OCI-LY7 (cell line): ENCODE measurements at regions not wholly inside any gene's neighbourhood (a gene's known extent, or its start where the extent isn't known, plus 50 kb on each side); places are given as distances from the start of the nearest gene placed in this dataset.
"Not testable (repeated sequence)": the region's sequence is repeated elsewhere in the genome, so short reads cannot be mapped to it uniquely, and the experiment has no call there.

Source experiments
- BruUV-seq: library from RNA; stranded (reverse); fragments of 400-500 nt; replicated peaks from 2 replicates; lab custom pipeline; 2021; lab: Mats Ljungman, UMichigan
- CTCF ChIA-PET: fragments of 300-600 bp; sonication (Branson Sonifier 250); formaldehyde crosslinking; loops from one replicate; lab custom pipeline; 2022; ENCODE audit warnings: antibody characterized with exemption; ENCODE audit not compliant: unreplicated experiment; lab: Charles Lee
- POLR2A ChIA-PET: fragments of 300-600 bp; sonication (Branson Sonifier 250); formaldehyde crosslinking; loops from one replicate; lab custom pipeline; 2022; ENCODE audit warnings: antibody characterized with exemption; lab: Charles Lee
- DNase-seq: peaks from one replicate; pipeline ENCODE4 v3.0.0-alpha.2; 2015; ENCODE audit warnings: low spot score
- H2AFZ ChIP-seq: fragments of 200-600 bp; sonication (generic), shearing (Covaris generic); 2 replicates; pipeline ENCODE4 v1.6.1; 2014; ENCODE audit warnings: mild to moderate bottlenecking, antibody characterized with exemption, low read length, moderate library complexity
- H3K27ac ChIP-seq: fragments of 200-600 bp; sonication (generic); 2 replicates; pipeline ENCODE4 v1.5.1; 2014; ENCODE audit warnings: mixed run types, low read depth, mild to moderate bottlenecking, moderate library complexity, low read length, inconsistent platforms; ENCODE audit not compliant: poor library complexity, severe bottlenecking
- H3K36me3 ChIP-seq: fragments of 200-600 bp; sonication (generic); 2 replicates; pipeline ENCODE4 v1.6.1; 2014; ENCODE audit warnings: mild to moderate bottlenecking, antibody characterized with exemption, low read length, moderate library complexity, mixed read lengths; ENCODE audit not compliant: insufficient read depth
- H3K4me1 ChIP-seq: fragments of 200-600 bp; sonication (generic); 2 replicates; pipeline ENCODE4 v1.5.1; 2014; ENCODE audit warnings: mild to moderate bottlenecking, low read length; ENCODE audit not compliant: insufficient read depth, poor library complexity, severe bottlenecking
- H3K4me2 ChIP-seq: fragments of 200-600 bp; sonication (generic); 2 replicates; pipeline ENCODE4 v1.6.1; 2014; ENCODE audit warnings: mild to moderate bottlenecking, low read length
- H3K4me3 ChIP-seq: fragments of 200-600 bp; sonication (generic); 2 replicates; pipeline ENCODE4 v1.5.1; 2014; ENCODE audit warnings: mild to moderate bottlenecking, low read depth, low read length; ENCODE audit not compliant: poor library complexity, severe bottlenecking
- H3K79me2 ChIP-seq: fragments of 200-600 bp; sonication (generic); 2 replicates; pipeline ENCODE4 v1.6.1; 2016; ENCODE audit warnings: low read depth, mild to moderate bottlenecking, low read length, moderate library complexity, mixed read lengths; ENCODE audit not compliant: insufficient read depth
- H3K9me2 ChIP-seq: fragments of 200-600 bp; sonication (generic); 2 replicates; pipeline ENCODE4 v1.6.1; 2016; ENCODE audit warnings: mild to moderate bottlenecking, low read length, mixed read lengths; ENCODE audit not compliant: insufficient read depth
- H3K9me3 ChIP-seq: fragments of 200-600 bp; sonication (generic); 2 replicates; pipeline ENCODE4 v1.6.1; 2014; ENCODE audit warnings: mild to moderate bottlenecking, mixed run types, low read length, mixed read lengths
- H4K20me1 ChIP-seq: fragments of 200-600 bp; sonication (generic); 2 replicates; pipeline ENCODE4 v1.6.1; 2014; ENCODE audit warnings: mild to moderate bottlenecking, antibody characterized with exemption, low read length, moderate library complexity, mixed read lengths; ENCODE audit not compliant: insufficient read depth
- EZH2phosphoT487 ChIP-seq: fragments of 200-600 bp; sonication (generic); IDR thresholded peaks from 2 replicates; pipeline ENCODE4 v1.6.1; 2018; ENCODE audit warnings: low read depth, borderline replicate concordance, mild to moderate bottlenecking, mixed run types, antibody characterized with exemption, low read length, moderate library complexity, mixed read lengths
- intact Hi-C: fragments of 100-400 bp; cut with micrococcal nuclease; formaldehyde crosslinking; loops from one replicate; pipeline ENCODE4 v1.10.0; 2022; ENCODE audit not compliant: unreplicated experiment
- TF ChIP-seq, protein P1 (sequence below): fragments of 200-600 bp; sonication (generic); conservative IDR thresholded peaks from 2 replicates; pipeline ENCODE4 v1.5.1; 2014; ENCODE audit warnings: mild to moderate bottlenecking, antibody characterized with exemption, low read length, moderate library complexity, mixed read lengths

DNA sequence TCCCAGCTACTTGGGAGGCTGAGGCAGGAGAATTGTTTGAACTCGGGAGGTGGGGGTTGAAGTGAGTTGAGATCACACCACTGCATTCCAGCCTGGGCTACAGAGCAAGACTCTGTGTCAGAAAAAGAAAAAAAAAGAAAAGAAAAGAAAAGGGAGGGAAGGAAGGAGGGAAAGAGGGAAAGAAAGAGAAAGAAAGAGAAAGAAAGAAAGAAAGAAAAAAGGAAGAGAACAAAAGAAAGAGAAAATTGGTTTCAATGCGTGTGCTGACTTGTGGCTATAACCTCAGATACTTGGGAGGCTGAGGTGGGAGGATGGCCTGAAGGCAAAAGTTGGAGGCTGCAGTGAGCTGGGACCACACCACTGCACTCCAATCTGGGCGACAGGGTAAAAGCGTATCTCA, 128.4 kb upstream of the TBX3 start:
- CTCF ChIA-PET = no interaction called here
- intact Hi-C loops = no loop called here
- H2AFZ ChIP-seq = no peak overlapping the region

DNA sequence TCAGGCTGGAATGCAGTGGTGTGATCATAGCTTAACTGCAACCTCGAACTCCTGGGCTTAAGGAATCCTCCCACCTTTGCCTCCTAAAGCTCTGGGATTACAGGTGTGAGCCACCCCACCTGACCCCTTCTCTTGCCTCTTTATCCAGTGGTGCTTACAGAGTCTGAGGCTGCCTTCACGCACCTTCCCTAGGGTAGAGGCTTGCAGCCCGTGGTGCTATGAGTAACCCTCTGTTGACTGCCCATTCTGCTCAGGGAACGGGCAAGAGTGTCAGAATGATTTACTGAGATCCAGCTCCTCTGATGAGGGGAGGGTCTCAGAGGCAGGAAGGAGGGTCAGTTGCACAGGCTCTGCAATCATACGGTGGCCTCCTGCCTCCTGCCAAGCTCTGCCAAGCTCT, 125.1 kb upstream of the TBX3 start:
- Histone ChIP-seq H3K4me2 (no peak overlapping the region), H3K79me2 (no peaks in the 10 kb centered on the region), H3K9me2 (no peaks in the 10 kb centered on the region), H3K4me3 (no peak overlapping the region), H3K27ac (no peak overlapping the region), H3K4me1 (no peaks in the 10 kb centered on the region), H4K20me1 (no peaks in the 10 kb centered on the region), H3K9me3 (no peaks in the 10 kb centered on the region), H2AFZ (no peak overlapping the region), H3K36me3 (no peaks in the 10 kb centered on the region)
- no peak for DNase-seq
- ChIA-PET CTCF (no interaction called here), POLR2A (interaction anchor here (0.6 kb wide), 1 partner anchor 438 kb away, joined by 6 read pairs; no protein-coding TSS in a partner anchor)
- no TSS peak for BruUV-seq
- intact Hi-C loops = no loop called here
- TF ChIP-seq, protein P1, sequence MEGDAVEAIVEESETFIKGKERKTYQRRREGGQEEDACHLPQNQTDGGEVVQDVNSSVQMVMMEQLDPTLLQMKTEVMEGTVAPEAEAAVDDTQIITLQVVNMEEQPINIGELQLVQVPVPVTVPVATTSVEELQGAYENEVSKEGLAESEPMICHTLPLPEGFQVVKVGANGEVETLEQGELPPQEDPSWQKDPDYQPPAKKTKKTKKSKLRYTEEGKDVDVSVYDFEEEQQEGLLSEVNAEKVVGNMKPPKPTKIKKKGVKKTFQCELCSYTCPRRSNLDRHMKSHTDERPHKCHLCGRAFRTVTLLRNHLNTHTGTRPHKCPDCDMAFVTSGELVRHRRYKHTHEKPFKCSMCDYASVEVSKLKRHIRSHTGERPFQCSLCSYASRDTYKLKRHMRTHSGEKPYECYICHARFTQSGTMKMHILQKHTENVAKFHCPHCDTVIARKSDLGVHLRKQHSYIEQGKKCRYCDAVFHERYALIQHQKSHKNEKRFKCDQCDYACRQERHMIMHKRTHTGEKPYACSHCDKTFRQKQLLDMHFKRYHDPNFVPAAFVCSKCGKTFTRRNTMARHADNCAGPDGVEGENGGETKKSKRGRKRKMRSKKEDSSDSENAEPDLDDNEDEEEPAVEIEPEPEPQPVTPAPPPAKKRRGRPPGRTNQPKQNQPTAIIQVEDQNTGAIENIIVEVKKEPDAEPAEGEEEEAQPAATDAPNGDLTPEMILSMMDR = no peak
- no peak for TF ChIP-seq EZH2phosphoT487

More for the DNA sequence above, 128.4 kb upstream of the TBX3 start:
- no TSS peak for BruUV-seq
- Histone ChIP-seq H4K20me1 (no peaks in the 10 kb centered on the region), H3K36me3 (no peaks in the 10 kb centered on the region), H3K27ac (no peak overlapping the region), H3K4me2 (no peak overlapping the region), H3K9me3 (no peaks in the 10 kb centered on the region), H3K9me2 (no peaks in the 10 kb centered on the region), H3K4me1 (no peaks in the 10 kb centered on the region), H3K4me3 (no peak overlapping the region), H3K79me2 (no peaks in the 10 kb centered on the region)
- POLR2A ChIA-PET = no interaction called here
- no peak for DNase-seq
- no peak for TF ChIP-seq EZH2phosphoT487
- TF ChIP-seq, protein P1 = no peak

DNA sequence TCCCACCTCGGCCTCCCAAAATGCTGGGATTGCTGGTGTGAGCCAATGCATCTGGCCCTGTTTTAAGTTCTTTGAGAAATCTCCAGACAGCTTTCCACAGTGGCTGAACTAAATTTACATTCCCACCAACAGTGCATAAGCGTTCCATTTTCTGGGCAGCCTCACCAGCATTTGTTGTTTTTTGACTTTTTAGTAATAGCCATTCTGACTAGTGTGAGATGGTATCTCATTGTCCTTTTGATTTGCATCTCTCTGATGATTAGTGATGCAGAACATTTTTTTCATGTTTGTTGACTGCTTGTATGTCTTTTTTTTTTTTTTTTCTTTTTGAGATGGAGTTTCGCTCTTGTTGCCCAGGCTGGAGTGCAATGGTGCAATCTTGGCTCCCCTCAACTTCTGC, 117.4 kb upstream of the TBX3 start:
- intact Hi-C loops = not testable (repeated sequence)

DNA sequence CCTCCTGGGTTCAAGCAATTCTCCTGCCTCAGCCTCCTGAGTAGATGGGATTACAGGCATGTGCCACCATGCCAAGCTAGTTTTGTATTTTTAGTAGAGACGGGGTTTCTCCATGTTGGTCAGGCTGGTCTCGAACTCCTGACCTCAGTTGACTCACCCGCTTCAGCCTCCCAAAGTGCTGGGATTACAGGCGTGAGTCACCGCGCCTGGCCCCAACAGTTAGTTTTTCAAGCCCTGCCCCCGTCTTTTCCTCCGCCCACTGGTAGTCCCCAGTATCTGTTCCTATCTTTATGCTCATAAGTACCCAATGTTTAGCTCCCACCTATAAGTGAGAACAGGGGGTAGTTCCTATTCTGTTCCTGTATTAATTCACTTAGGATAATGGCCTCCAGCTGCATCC, 116.6 kb upstream of the TBX3 start:
- H2AFZ ChIP-seq, H3K9me2 ChIP-seq, CTCF ChIA-PET, DNase-seq, H3K4me2 ChIP-seq, H3K79me2 ChIP-seq, H3K9me3 ChIP-seq, H3K4me3 ChIP-seq, intact Hi-C loops, BruUV-seq, H3K4me1 ChIP-seq, H3K36me3 ChIP-seq, H3K27ac ChIP-seq, H4K20me1 ChIP-seq, POLR2A ChIA-PET: not testable (repeated sequence)

More for the DNA sequence above, 117.4 kb upstream of the TBX3 start:
- H2AFZ ChIP-seq, DNase-seq, H3K36me3 ChIP-seq, H3K79me2 ChIP-seq, H3K4me3 ChIP-seq, H3K9me2 ChIP-seq, H3K9me3 ChIP-seq, H3K4me1 ChIP-seq, H3K27ac ChIP-seq, H4K20me1 ChIP-seq, BruUV-seq, H3K4me2 ChIP-seq, CTCF ChIA-PET: not testable (repeated sequence)
- POLR2A ChIA-PET = interaction anchor here (0.7 kb wide), 1 partner anchor 37 kb away, joined by 4 read pairs; no protein-coding TSS in a partner anchor
